ENCODE measurements at regions not wholly inside any gene's neighbourhood (a gene's known extent, or its start where the extent isn't known, plus 50 kb on each side); places are given as distances from the start of the nearest gene placed in this dataset.

- DNase-seq, result peak; percentile 50
These were observed 288.0 kb upstream of the JAG1 start for GRCh38 chr20:10961651-10962288.

GRCh38 chr20:10962937-10963336 lies 289.1 kb upstream of the JAG1 start:
- DNase-seq, result no peak

DNA sequence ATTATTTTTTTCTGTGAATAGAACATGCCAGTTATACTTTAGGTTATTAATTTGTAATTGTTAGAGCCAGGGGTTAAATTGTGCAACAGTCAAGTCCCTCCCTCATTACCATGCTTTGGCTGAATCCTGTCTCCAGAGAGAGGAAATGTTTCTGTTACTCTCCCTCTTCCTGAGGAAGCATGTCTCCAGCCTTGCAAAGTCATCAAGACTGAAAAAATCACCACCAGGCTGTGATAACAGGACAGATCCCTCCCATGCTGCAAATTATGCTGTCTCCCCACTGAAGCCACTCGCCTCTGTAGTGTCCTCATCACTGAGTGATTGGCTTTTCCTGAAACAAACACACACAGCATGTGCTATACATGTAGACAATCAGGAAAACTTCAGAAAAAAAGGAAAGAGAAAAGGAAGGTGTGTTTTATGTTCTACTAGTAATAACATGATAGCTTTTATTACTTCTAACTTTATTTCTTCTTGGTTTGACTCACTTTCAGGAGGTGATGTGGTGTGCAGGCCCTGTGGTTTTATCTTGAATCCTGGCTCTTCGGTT lies 290.0 kb upstream of the JAG1 start:
- DNase-seq, result peak; percentile 88

DNA sequence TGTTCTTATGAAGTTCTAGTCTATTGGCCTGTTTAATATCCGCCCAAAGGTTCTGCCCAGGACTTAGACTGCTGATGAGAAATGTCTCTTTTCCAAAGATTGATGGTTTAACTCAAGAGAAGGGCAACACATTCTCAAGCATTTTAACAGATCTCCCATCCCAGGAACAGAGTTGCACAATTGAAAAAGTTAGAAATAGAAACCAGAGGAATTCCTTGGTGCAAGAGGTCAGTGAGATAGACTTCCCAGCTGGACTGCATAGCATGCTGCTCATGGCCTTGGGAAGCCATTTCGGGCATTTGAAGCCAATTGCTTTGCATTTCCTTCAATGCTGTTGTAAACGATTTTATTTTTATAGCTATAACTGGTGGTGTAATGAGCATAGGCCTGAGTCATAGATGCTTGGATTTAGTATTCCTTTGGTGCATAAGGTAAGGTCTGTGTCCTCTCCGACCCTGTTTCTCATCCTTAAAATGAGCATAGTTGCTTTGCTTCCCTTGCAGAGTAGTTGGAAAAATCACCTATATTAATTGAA lies 292.2 kb upstream of the JAG1 start:
- DNase-seq, result no peak

GRCh38 chr20:10970109-10970508 lies 296.3 kb upstream of the JAG1 start:
- peak; percentile 50 for DNase-seq

- DNase-seq, result peak; percentile 47
These were observed 297.3 kb upstream of the JAG1 start for GRCh38 chr20:10971096-10971495.

GRCh38 chr20:10972219-10972860 lies 298.5 kb upstream of the JAG1 start:
- no peak for DNase-seq

GRCh38 chr20:10976051-10976450 lies 302.3 kb upstream of the JAG1 start:
- DNase-seq, result no peak

DNA sequence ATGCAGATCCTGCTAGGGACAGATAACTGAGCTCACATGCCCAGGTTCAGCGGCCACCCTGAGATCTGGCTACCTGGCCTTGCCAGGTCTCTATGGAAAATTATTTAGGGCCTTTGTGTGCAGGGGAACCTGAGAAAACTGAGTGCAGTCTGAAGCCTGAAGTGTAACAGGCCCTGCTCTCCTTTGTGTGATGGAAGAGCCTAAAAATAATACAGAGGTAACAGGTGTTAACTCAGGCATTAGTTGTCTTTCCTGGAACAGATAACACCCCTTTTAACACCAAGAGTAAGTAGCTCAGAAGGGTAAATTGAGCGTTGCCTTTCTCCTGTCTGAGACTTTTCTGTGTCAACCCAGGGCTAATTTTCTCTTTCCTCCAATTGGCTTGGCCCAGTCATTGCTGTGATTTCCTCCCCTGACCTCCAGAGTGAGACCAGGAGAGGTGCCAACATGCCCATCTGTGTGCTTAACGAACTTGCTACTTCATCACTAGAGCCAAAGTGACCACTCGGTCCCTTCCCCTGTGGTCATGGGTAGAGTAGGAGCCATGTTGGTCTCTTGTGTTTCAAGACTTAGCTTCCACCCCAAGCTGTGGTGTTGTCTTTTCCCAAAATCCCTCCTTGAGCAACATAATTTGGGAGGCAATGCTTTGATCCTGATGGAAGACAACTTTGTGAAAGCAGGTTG lies 304.4 kb upstream of the JAG1 start:
- DNase-seq, result no peak

GRCh38 chr20:10978713-10979112 lies 304.9 kb upstream of the JAG1 start:
- DNase-seq, result no peak

- DNase-seq, result no peak
These were observed 308.9 kb upstream of the JAG1 start for GRCh38 chr20:10982692-10983091.

GRCh38 chr20:10984294-10984693 lies 310.5 kb upstream of the JAG1 start:
- no peak for DNase-seq

GRCh38 chr20:10984913-10985312 lies 311.1 kb upstream of the JAG1 start:
- DNase-seq, result no peak

DNA sequence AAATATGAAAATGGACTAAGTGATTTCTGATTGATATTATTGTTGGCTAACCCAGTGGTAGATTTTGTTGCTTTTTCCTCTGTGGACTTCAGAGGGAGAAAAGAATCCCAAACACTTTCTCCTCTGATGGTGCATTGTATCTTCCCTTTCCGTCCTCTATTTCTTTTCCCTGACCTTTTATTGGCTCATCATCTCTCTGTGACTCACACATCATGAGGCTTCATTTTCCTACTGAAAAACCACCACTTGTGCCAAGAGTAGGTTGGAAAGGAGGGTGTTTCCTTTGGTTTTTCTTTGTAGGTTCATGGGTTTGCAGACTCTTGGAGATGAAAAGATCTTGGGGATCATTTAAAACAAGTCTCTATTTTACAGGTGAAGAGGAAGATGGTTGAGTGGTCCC lies 311.7 kb upstream of the JAG1 start:
- DNase-seq, result peak; percentile 33

DNA sequence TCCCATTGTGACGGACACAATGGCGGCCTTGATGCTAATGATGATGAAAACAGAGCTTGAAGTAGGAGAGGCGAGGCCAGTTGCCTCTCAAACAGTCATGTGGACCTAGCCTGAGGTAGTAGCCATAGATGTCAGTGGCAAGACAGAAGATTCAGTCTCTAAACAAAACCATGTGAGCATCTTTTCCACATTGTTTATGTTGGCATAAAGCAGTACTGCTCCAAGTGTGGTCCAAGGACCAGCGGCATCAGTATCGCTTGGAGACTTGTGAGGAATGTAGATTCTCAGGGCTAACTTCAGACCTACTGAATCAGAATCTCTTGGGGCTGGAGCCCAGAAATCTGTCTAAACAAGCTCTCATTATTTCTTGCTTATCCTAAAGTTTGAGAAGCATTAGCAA lies 312.8 kb upstream of the JAG1 start:
- no peak for DNase-seq

DNA sequence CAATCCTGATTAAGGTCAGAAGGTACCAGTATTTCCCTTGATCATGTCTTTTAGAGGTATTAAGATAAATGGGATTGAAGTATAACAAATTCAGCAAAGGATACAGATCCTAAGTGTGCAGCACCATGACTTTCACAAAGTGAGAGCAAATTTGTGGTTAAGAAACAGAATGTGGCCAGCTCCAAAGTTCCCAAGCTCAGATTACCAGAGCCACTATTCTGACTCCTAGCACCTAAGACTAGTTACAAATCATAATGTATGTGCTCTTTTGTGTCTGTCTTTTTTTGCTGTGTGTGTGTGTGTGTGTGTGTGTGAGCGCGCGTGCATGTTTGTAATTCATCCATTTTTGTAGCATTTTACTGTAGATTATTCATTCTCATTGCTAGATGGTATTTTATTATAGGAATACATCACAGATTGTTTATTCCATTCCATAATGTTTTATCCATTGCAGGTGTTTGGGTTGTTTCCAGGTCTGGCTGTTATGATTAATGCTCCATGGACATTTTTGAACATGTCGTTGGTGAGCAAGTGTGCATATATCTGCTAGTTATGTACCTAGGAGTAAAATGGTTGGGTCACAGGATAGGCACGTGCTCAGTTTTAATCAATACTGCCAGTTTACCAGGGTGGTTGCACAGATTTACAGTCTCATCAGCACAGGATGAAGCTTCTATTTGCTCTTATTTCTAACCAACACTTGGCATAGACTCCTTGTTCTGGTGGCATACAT lies 314.0 kb upstream of the JAG1 start:
- peak; percentile 18 for DNase-seq

DNA sequence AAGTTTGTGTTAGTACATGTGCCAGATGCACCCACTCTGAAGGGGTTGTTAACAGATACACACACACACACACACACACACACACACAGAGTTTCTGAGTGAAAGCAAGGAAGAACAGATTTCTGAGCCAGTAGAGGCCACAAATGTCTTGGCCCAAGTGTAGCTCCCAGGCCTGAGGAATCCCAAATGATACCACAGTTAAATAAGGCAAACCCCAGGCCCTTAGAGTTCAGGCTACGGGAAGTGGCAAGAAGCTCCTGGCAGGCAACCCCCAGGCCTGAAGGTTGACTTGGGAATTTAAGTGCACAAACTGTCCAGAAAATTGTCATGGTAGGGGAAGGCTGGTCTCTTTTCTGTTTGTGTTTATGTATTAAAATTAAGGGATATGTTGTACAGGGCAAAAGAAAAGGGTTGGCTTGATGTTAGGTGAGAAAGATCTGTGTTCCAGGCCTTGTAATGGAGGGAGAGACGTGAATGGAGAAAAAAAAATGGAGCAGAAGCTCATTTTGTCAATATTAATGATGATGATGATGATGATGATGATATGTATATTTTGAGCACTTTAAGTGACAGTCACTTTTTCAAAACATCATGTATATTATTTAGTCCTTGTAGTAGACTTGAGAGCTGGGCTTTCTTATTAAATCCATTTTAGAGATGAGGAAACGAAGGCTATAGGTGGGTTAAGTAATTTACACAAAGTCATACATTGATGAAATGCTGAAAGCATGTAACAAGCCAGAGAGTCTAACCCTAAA lies 317.0 kb upstream of the JAG1 start:
- DNase-seq, result no peak

GRCh38 chr20:10992731-10993130 lies 318.9 kb upstream of the JAG1 start:
- no peak for DNase-seq

DNA sequence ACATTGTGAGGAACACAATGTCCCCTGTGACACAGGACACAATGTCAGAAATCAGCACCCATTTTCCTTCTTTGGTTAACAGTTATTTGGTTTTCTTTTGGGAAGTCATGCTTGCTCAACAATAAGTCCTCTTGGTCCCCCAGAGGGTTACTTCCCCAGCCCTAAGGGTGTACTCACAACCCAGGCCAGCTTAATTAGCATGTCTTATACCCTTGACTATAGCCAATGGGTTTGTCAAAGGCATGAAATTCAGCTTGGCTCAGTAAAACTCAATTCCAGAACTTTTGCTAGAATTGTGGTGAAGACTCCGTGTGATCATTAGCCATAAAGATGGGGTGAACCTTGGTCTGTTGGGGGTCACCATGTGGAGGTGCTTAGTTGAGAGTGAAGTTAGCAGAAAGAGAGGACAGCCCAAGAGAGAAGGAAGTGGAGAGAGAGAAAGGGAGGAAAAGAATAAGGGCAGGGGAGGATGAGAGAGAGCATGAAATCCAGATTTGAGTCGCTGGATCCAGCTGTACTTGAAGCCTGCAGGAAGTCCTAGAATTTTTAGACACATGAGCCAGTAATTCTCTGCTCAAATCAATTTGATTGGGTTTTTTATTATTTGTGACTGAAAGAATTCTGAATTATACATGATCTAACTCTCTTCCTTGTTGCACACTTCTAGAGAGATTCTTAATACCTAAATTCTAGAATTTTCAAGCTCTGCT lies 321.3 kb upstream of the JAG1 start:
- no peak for DNase-seq

DNA sequence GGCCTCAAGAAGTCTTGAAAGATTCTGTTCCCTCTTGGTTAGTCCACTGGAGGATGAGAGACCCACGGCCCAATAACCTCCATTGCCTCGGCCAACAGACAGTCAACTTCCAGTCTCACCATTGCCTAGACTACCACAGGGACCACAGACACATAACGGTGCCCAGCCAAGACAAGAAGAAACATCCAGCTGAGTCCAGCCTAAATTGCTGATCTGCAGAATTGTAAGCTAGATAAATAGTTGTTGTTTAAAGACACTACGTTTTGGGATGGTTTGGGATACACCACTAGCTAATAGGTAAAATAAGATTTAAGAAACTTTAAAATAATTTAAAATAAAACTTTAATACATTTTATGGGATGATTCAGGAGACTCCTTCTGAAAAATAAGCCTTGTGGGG lies 324.7 kb upstream of the JAG1 start:
- DNase-seq, result no peak

DNA sequence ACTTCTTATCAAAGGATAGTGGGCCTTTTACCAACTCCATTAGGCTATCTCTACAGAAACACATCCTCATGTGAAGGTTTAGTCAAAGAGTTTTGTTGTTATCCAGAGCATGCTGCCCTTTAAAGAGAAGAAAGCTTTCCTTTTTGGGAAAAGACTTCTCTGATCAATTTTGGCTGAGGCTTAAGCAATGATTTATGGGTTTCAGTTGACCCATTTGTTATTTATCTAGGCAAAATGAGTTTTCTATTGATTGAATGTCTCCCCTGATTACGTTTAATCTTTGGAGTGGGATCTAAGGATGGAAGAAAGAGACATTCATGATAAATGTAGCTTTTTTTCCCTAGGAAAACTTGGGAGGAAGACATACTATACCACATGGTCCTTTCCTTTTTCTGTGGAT lies 326.6 kb upstream of the JAG1 start:
- no peak for DNase-seq

DNA sequence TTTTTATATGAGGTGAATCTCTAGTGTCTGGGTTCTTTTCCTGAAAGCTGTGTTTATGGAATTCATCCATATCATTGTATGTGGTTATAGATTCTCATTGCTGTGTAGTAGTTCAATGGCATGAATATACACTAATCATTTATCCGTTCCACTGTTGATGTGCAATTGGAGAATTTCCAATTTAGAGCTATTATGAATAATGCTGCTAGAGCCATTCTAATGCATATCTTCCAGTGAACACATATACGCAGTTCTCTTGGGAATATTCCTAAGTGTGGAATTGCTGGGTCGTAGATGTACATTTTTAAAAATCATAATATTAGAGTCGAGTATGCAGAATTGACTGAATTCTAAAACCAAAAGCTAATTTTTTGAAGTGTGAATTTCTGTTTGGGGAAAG lies 327.5 kb upstream of the JAG1 start:
- no peak for DNase-seq

Measured in dermis blood vessel endothelial cell (primary cell).